Astrocyte (in vitro differentiated cells and primary cell): ENCODE measurements at regions not wholly inside any gene's neighbourhood (a gene's known extent, or its start where the extent isn't known, plus 50 kb on each side); places are given as distances from the start of the nearest gene placed in this dataset.
A peak's percentile ranks its signal among the peaks of the same experiment; 100 is the strongest.

Experiments used
- DNase-seq: peaks from one replicate; pipeline ENCODE4 v3.0.0-alpha.2; 2010; ENCODE audit warnings: low read depth
- FAIRE-seq: peaks from 2 replicates; lab custom pipeline; 2011; peaks lifted over from hg19 to GRCh38; lab: Jason Lieb, UNC
- H2AFZ ChIP-seq: 2 replicates; pipeline ENCODE4 v1.6.0; 2012; ENCODE audit warnings: low read depth, low read length, inconsistent platforms
- H3K27ac ChIP-seq: 2 replicates; pipeline ENCODE4 v1.5.1; 2011; ENCODE audit warnings: low read depth, low read length, inconsistent platforms
- H3K27me3 ChIP-seq: 2 replicates; pipeline ENCODE4 v1.6.0; 2011; ENCODE audit warnings: low read length, inconsistent platforms; ENCODE audit not compliant: insufficient read depth
- H3K36me3 ChIP-seq: 2 replicates; pipeline ENCODE4 v1.5.1; 2011; ENCODE audit warnings: low read length, inconsistent platforms; ENCODE audit not compliant: insufficient read depth
- H3K4me1 ChIP-seq: 2 replicates; pipeline ENCODE4 v1.5.1; 2011; ENCODE audit warnings: low read length, inconsistent platforms; ENCODE audit not compliant: insufficient read depth
- H3K4me2 ChIP-seq: 2 replicates; pipeline ENCODE4 v1.6.0; 2012; ENCODE audit warnings: low read length, inconsistent platforms
- H3K4me3 ChIP-seq: 2 replicates; pipeline ENCODE4 v1.5.1; 2011; ENCODE audit warnings: low read depth, mild to moderate bottlenecking, low read length, inconsistent platforms; ENCODE audit not compliant: insufficient read depth
- H3K79me2 ChIP-seq: 2 replicates; pipeline ENCODE4 v1.6.0; 2012; ENCODE audit warnings: mild to moderate bottlenecking, low read length, inconsistent platforms; ENCODE audit not compliant: insufficient read depth
- H3K9ac ChIP-seq: 2 replicates; pipeline ENCODE4 v1.6.0; 2012; ENCODE audit warnings: mild to moderate bottlenecking, low read length, inconsistent platforms
- H3K9me3 ChIP-seq: 2 replicates; pipeline ENCODE4 v1.5.1; 2012; ENCODE audit warnings: low read depth, mild to moderate bottlenecking, low read length, inconsistent platforms; ENCODE audit not compliant: insufficient read depth
- H4K20me1 ChIP-seq: 2 replicates; pipeline ENCODE4 v1.6.0; 2012; ENCODE audit warnings: low read length, inconsistent platforms; ENCODE audit not compliant: insufficient read depth
- H3K27ac Mint-ChIP-seq: one replicate; pipeline ENCODE4 v1.8.0; 2021; ENCODE audit warnings: mild to moderate bottlenecking, mixed read lengths; ENCODE audit not compliant: unreplicated experiment
- H3K27me3 Mint-ChIP-seq: one replicate; pipeline ENCODE4 v1.8.0; 2021; ENCODE audit warnings: low read depth, mixed read lengths; ENCODE audit not compliant: unreplicated experiment
- H3K36me3 Mint-ChIP-seq: one replicate; pipeline ENCODE4 v1.8.0; 2021; ENCODE audit warnings: low read depth, mixed read lengths; ENCODE audit not compliant: unreplicated experiment
- H3K4me1 Mint-ChIP-seq: one replicate; pipeline ENCODE4 v1.8.0; 2021; ENCODE audit warnings: low read depth, mixed read lengths; ENCODE audit not compliant: unreplicated experiment
- H3K4me3 Mint-ChIP-seq: one replicate; pipeline ENCODE4 v1.8.0; 2021; ENCODE audit warnings: mild to moderate bottlenecking, moderate library complexity, mixed read lengths; ENCODE audit not compliant: unreplicated experiment
- H3K9me3 Mint-ChIP-seq: one replicate; pipeline ENCODE4 v1.8.0; 2021; ENCODE audit warnings: mild to moderate bottlenecking, mixed read lengths; ENCODE audit not compliant: unreplicated experiment
- EZH2 ChIP-seq: IDR thresholded peaks from 2 replicates; pipeline ENCODE4 v1.6.1; 2012; ENCODE audit warnings: mild to moderate bottlenecking, low read length, inconsistent platforms; ENCODE audit not compliant: insufficient read depth
- TF ChIP-seq, protein P1 (sequence below): IDR thresholded peaks from 2 replicates; pipeline ENCODE4 v1.5.1; 2011; ENCODE audit warnings: low read depth, mild to moderate bottlenecking, inconsistent platforms, low read length, moderate library complexity; ENCODE audit not compliant: insufficient read depth

DNA sequence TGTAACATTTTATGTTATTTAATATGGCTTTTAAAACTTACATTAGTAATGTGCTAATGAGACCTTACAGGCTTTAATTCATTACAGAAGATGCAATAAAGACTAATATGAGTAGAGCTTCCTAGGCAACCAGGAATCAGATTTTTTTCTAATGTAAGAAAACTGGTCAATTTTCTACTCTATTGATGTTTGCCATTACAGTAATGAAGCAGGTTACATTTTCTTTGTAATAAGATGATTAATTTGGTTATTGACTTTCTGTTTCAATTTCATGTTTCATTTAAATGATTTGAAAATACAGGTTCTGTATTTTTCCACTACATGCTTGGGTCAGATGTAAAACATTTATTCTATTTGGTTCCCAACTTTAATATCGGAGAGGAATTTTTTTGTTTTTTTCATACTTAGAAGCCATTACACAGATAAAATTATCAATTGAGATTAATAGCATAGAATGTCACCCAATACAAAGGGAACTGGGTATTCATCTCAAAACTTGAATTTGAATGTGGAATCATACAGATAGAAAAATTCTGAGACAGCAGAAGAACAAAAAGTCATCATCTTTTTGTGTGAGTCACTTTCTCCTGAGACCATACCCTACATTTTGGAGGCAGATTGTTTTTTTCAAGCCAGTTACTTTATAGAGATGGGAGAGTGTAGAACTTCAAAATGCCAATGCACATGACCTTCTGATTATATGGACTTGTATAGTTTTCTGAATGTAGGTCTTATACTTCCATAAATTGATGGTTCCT is 133.6 kb upstream of the HMHB1 start:
- DNase-seq, result no peak
- Histone ChIP-seq H3K4me2 (no peak overlapping the region), H3K9me3 (no peaks in the 10 kb centered on the region), H3K27ac (no peak overlapping the region), H3K4me3 (no peak overlapping the region), H3K4me1 (peaks cover 8% of the 10 kb centered on the region), H4K20me1 (no peaks in the 10 kb centered on the region), H2AFZ (no peak overlapping the region), H3K27me3 (no peaks in the 10 kb centered on the region), H3K79me2 (no peaks in the 10 kb centered on the region), H3K9ac (no peak overlapping the region), H3K36me3 (no peaks in the 10 kb centered on the region)
- Mint-ChIP-seq H3K27me3 (no peaks in the 10 kb centered on the region), H3K4me1 (peaks cover 4% of the 10 kb centered on the region), H3K36me3 (no peaks in the 10 kb centered on the region), H3K27ac (no peak overlapping the region), H3K9me3 (no peaks in the 10 kb centered on the region), H3K4me3 (no peak overlapping the region)
- TF ChIP-seq, protein P1, sequence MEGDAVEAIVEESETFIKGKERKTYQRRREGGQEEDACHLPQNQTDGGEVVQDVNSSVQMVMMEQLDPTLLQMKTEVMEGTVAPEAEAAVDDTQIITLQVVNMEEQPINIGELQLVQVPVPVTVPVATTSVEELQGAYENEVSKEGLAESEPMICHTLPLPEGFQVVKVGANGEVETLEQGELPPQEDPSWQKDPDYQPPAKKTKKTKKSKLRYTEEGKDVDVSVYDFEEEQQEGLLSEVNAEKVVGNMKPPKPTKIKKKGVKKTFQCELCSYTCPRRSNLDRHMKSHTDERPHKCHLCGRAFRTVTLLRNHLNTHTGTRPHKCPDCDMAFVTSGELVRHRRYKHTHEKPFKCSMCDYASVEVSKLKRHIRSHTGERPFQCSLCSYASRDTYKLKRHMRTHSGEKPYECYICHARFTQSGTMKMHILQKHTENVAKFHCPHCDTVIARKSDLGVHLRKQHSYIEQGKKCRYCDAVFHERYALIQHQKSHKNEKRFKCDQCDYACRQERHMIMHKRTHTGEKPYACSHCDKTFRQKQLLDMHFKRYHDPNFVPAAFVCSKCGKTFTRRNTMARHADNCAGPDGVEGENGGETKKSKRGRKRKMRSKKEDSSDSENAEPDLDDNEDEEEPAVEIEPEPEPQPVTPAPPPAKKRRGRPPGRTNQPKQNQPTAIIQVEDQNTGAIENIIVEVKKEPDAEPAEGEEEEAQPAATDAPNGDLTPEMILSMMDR, result no peak
- TF ChIP-seq EZH2, result no peak
- peak; percentile 5 for FAIRE-seq

DNA sequence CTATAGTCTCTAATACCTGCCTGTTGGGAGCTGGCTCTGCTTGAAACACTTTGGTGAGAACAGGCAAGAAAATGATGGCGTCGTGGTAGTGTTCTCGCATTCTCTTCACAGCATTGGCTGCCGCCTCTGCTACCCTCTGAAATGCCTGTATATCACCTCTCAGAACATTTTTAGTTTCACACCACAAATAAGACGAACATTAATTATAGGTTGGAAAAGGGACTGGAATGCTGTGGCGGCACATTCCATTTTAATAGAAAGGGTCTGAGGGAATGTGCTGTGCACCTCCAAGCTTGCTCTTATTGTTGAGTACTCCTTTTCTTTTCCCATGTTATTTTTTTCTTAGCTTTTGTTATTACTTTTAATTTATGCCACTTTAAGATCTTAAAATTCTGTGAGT is 134.6 kb upstream of the HMHB1 start:
- Mint-ChIP-seq H3K36me3 (no peaks in the 10 kb centered on the region), H3K4me1 (peaks cover 4% of the 10 kb centered on the region), H3K9me3 (no peaks in the 10 kb centered on the region), H3K27me3 (no peaks in the 10 kb centered on the region), H3K27ac (no peak overlapping the region), H3K4me3 (no peak overlapping the region)
- Histone ChIP-seq H3K9me3 (no peaks in the 10 kb centered on the region), H3K27me3 (no peaks in the 10 kb centered on the region), H3K4me1 (peaks cover 8% of the 10 kb centered on the region), H3K27ac (no peak overlapping the region), H2AFZ (no peak overlapping the region), H3K79me2 (no peaks in the 10 kb centered on the region), H4K20me1 (no peaks in the 10 kb centered on the region), H3K36me3 (no peaks in the 10 kb centered on the region), H3K4me3 (no peak overlapping the region), H3K4me2 (no peak overlapping the region), H3K9ac (no peak overlapping the region)
- TF ChIP-seq, protein P1, result no peak
- FAIRE-seq (no peak), DNase-seq (no peak)

DNA sequence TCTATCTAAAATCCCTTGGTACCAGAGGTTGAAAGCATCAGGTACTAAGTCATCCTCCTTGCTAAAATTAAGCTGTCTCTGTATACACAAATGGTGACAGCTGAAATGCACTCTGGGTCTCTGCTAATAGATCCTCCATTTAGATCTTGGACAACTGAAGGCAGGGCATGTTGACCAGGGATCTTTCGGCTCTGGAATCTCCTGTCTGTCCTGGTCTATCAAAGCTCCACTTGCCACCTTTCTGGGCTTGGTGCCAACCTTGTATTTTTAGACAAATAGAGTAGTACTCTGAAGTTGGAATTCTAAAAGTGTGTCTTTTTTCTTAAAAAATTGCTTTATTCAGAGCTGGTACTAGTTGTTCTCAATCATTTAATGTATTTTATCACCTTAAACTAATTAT is 135.2 kb upstream of the HMHB1 start:
- no peaks in the 10 kb centered on the region for H3K27me3 ChIP-seq
- H2AFZ ChIP-seq, result no peak overlapping the region
- H3K9me3 ChIP-seq, result no peaks in the 10 kb centered on the region
- H3K4me1 Mint-ChIP-seq, result peaks cover 4% of the 10 kb centered on the region
- no peak overlapping the region for H3K4me2 ChIP-seq
- H3K27me3 Mint-ChIP-seq, result no peaks in the 10 kb centered on the region
- no peak for TF ChIP-seq EZH2
- TF ChIP-seq, protein P1, result no peak
- H3K4me1 ChIP-seq, result peaks cover 8% of the 10 kb centered on the region
- no peak overlapping the region for H3K27ac ChIP-seq
- H3K36me3 ChIP-seq, result no peaks in the 10 kb centered on the region
- H3K9me3 Mint-ChIP-seq, result no peaks in the 10 kb centered on the region
- no peaks in the 10 kb centered on the region for H3K36me3 Mint-ChIP-seq
- FAIRE-seq (no peak), DNase-seq (no peak)
- no peaks in the 10 kb centered on the region for H4K20me1 ChIP-seq
- no peak overlapping the region for H3K9ac ChIP-seq
- H3K79me2 ChIP-seq, result no peaks in the 10 kb centered on the region
- H3K27ac Mint-ChIP-seq, result no peak overlapping the region
- no peak overlapping the region for H3K4me3 Mint-ChIP-seq
- H3K4me3 ChIP-seq, result no peak overlapping the region
